GM18867 (cell line): ENCODE measurements at regions not wholly inside any gene's neighbourhood (a gene's known extent, or its start where the extent isn't known, plus 50 kb on each side); places are given as distances from the start of the nearest gene placed in this dataset.

Experiments
- ATAC-seq: cut with Tn5 transposase; IDR thresholded peaks from one replicate; pipeline ENCODE4 v1.9.1; 2021; ENCODE audit warnings: mild to moderate bottlenecking, moderate library complexity; ENCODE audit not compliant: unreplicated experiment

DNA sequence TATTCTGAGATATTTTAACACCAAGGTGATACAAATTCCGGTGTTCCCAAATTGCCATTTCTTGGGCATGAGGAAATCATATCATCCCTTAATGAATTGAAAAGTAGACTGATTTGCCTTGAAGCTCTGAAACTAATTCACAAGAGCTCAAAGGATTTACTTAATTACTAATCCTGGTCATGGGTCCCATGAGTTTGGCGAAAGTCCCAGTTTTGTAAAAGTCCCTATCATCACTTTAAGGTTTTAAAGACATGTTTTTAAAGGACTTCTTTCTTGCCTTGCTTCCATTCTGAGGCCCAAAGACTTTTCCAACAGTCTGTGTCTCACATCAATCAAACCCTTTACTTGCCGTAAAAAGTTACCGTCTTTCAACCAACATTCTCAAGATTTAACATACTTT lies 377.9 kb downstream of the DNAJB9 start:
- ATAC-seq = no peak

DNA sequence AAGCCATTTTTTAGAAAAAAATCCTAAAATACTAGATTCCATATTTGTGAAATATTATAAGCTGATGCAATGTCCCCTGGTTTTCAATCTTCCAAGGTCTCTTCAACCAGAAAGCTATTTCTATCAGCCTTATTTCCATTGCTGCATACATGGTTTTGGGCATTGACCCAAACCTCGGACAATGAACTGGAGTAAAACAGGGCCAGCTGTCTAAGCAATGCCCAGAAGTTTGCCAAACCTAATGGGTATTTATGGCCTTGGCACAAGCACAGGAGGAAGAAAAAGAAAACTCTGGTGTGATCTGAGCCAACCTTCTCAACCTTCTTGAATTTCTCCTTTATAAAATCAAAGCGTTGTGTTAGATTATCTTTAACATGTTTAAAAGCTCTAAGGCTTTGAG lies 402.3 kb downstream of the DNAJB9 start:
- ATAC-seq = no peak

DNA sequence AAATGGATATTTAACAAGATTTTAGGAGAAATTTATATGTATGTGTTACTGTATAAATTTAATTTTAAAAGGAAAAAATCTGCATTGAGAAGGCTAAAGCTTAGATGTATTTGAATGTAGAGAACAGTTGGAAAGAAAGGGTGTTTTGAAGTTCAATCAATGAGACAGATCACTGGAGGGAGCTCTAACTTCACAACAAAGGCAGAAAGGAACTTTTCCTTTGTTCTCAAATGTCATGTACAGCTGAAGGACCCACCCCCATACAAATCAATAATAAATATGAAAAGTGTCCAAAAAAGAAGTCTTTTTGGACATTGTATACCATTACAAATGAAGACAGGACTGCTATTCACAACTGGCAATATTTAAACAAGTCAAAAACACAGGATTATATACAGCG lies 403.4 kb downstream of the DNAJB9 start:
- ATAC-seq = no peak

DNA sequence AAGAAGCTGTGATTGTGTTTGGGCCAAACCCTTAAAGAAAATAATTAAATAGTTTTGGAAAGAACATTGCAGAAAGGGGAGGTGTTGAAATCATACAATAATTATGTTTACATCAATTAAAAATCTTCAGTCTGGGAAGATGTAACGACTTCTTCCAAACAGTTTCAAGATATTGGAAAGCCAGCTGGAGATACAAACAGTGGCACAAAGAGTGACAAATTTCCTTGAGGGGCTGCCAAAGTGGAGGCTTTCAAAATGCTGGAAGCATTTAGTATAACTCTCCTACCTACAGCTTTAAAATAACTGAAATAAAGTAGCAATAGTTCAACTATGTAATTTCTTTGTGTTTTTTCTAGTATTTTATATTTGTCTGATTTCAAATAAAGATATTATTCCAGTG lies 405.0 kb downstream of the DNAJB9 start:
- no peak for ATAC-seq

DNA sequence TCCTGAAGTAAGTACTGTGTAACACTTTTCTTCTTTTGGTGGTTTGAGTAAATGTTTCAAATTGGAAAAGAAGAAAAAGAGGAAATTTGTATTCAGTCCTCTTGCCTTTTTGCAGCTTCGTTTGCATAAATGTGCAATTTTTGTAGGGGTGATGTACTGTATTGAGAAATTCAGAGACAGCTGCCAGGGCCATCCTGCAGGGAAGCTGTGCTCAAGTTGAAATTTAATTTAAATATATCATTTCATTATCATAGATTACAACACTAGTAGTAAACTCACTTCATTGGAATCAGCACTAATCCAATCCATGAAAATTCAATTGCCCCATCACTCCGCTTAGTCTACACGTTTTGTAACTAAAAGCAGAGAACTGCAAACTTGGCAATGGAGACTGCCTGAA lies 415.4 kb downstream of the DNAJB9 start:
- no peak for ATAC-seq

DNA sequence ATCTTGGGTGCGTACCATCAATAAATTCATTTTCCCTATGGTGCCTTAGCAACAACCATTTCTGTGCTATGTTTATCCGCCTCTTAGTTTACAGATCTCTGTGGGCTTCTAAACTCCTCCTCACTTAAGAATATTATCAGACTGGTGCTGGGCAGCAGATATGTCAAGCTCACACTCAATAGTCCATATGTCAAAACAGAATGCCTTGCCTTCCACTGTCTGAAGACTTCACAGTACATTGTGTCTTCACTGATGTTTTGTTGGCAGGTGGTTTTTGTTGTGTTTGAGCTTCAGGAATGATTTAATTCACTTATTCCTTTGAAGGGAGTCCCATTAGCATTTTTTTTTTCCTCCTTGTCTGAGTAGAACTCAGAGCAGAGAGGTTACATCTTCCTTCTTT lies 419.6 kb downstream of the DNAJB9 start:
- ATAC-seq = no peak

DNA sequence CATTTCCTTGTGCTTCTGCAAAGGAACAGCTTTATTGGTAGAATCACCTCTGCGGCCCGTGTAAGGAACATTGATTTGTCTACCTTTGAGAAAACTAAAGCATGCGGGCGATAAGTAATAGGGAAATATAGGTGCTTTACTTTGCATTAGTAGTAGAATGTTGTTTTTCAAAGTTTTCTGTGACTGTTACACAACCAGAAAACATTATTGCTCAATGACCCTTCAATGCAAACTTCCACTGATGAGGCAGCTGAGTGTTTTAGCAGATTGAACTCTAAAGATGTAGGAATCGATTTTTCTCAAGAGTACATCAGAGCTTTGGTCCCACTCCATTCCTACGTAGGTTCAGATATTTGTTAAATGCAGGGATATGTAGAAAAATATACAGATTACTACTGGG lies 427.8 kb downstream of the DNAJB9 start:
- ATAC-seq = no peak

DNA sequence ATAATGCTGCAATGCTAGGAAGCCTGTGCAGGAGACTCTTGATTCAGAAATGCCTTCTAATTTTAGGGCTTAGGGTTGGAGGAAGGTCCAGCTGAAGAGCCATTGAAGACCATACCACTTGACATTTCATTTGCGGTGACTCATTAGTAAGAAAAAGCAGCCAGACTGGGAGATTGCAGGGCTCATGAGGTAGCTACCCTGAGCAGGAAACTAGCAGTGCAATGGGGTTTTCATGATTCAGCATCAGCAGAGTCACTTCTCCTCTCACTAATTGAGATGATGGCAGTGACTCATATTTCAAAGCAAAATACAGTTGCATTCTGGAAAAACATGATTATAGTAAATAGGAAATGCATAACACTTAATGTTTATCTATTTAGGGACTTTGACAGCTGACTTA lies 434.1 kb downstream of the DNAJB9 start:
- no peak for ATAC-seq

DNA sequence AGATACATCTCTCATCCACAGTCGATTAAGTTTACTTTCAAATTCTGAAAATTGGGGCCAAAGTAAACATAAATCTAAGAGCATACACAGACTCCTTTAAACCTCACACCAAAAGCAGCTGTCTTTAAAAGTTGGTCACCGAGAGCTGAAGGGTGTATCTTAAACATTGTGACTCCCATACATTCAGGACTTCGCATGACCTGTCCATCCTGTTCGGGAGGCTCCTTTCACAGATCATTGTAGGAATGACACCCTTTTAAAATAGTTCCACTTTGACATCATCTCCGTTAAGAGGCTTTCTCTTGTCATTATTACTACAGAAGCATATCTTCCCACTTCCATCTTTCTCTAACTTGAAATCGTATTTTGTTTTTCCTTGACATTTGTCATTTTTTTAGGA lies 440.0 kb downstream of the DNAJB9 start:
- no peak for ATAC-seq

DNA sequence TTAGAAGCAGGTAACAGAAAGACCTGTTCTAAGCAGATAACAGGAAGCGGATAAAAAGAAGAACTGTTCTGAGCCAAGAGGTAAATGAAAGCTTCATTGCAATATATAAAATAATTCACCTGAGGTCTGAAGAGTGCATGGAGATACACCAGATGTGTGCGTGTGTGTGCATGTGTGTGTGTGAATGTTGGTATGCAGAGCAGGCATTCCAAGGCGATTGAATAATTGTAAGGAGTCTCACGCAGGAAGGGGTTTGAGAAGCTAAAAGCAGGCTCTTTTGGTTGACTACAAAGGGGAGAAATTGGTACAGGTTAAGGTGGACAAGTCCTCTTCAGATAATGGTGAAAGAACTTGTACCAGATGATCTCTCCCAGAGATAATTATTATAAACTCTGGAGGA lies 450.6 kb downstream of the DNAJB9 start:
- no peak for ATAC-seq

DNA sequence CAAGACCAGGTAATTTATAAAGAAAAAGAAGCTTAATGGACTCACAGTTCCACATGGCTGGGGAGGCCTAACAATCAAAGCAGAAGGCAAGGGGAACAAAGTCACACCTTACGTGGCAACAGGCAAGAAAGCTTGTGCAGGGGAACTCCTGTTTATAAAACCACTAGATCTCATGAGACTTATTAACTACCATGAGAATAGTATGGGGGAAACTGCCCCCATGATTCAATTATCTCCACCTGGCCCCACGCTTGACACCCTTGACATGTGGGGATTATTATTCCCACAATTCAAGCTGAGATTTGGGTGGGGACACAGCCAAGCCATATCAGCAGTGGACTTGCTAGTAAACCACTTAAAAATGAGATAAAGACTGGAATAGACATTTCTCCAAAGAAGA lies 451.7 kb downstream of the DNAJB9 start:
- ATAC-seq = no peak

DNA sequence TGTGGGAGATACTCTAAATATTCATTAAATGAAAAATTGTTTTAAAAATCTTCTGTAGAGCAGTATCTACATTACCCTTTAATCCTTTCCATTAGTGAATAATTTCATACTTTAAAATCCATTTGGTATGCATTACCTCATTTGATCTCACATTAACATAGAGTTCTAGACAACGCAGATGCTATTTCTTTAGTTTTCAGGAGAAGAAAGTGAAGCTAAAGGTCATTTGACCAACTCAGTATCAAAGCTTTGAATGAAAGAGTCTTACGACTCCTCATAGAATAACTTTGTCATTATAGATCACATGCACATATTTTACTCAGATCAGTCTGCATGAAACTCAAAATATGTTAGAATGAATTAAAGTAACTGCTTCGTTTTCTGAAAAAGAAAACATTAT lies 460.2 kb downstream of the DNAJB9 start:
- ATAC-seq = no peak

DNA sequence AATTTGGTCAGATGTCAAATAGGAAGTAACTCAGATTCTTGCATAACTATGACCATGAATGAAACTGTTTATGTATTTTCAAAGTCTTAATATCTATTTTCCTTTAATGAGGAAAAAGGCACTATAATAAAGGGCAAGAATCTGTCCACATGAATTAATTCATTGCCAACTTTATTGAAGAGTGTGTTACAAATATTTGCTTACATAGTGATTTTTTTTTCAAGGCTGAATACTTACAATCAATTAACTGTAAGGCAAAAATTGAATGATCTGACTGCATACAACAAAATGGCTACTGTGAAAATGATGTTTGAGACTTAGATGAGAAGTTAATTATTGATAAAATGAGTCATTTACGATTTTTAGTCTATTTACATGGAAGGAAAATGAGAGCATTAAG lies 475.0 kb downstream of the DNAJB9 start:
- ATAC-seq = no peak

DNA sequence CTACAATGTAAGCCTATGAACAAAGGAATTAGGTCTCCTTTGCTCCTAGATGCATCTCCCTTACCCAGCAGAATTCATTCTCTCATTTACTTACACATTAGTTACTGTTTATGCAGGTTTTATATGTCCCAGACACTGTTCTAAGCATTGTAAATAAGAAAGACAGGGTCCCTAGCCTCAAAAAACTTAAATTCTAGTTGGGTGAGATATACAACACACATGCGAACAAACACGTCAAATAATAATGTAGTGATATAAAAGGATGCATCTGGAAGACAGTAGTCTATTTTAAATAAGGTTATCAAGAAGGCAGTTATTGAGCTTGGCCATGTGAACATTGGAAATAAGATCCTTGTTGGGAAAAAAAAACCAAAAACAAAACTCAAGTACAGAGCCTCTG lies 479.7 kb downstream of the DNAJB9 start:
- no peak for ATAC-seq

DNA sequence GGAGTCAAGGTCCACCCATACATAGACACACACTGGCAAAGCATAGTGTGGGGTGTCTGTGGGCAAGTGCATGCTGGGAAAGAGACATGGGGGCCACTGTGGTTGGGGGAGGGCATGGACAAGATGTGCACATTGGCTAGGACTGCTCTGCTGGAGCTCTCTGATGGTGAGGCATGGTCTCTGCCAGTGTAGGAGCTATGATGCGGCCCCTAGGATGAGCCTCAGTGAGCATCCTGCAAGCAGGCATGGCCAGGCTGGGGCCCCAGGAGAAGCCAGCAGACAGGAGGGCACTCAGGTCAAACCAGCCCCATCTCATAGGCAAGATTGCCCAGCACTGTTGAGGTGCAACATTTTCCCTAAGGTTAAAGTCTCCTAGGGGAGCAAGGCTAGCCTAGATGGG lies 489.4 kb downstream of the DNAJB9 start:
- ATAC-seq = no peak

DNA sequence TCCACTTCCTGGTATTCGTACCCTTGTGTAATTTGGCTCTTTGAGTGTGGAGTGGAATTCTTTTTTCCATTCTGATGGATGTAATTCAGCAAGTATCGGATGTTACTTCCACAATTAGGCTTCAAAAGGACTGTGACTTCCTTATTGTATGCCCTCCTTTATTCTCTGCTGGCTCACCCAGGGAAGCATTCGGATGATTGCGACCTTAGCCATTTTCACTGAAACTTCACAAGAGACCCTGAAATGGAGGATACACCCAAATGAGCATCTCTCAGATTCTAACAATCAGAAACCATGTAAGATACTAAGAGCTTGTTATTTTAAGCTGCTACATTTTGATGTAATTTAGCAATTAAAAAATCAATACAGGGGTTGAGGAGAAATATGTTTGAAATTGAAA lies 493.1 kb downstream of the DNAJB9 start:
- no peak for ATAC-seq

DNA sequence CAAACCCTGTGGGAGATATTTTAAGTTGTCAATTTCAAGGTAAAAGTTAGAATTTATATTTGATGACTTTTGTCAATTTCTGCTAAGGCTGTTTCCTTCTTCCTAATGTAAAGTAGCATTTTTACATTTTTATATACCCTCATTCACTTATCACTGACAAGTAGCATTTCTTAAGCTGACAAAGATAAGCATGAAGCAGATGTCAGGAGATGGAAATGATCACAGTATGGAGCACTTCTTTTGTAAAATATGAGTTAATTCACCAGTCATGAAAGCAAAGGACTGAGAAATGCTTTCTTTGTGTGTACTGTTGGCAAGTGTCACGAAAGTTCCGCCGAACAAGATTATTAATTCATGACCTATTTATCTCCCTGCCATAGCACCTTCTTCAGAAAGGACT lies 503.9 kb downstream of the DNAJB9 start:
- ATAC-seq = no peak

DNA sequence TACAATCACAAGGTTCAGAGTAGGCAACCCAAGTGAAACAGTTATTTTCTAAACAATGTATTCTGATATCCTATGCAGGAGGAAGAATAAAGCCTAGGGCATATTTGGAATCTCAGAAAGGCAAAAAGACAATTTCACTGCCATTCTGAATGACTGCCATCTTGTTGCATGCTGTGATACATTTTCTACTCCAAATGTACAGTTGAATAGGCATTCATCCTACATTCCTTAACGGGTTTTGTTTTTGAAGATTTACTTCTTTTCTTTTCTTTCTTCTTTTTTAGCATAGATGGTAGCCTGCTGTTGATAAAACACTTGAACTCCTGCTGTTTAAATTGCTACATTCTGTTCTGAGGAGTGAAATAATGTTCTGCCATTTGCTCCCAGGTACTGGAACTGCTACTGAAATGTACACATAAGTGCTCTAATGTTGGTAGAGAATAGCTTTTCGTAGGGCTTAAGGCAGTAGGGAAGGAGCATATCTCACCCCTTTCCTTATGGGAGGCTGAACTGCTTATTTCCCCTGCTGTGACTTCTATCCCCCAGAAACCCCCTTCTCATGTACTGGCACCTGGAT lies 506.8 kb downstream of the DNAJB9 start:
- no peak for ATAC-seq

DNA sequence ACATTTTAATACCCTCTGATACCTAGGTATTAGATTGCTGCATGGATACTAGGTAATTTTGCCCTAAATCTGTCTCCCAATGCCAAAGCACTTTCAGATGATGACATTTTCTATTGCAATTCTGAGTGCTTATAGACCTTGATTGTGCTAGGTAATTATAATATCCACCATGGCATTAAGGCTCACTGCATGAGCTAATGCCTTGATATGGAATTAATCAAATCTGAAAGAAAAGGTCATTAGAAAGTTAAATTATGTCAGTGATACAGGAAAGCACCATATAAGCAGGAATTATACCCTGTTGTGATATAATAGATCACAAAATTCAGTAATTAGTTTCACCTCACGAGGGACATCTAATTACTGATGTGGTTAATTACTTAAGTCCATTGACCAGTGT lies 521.4 kb downstream of the DNAJB9 start:
- no peak for ATAC-seq

DNA sequence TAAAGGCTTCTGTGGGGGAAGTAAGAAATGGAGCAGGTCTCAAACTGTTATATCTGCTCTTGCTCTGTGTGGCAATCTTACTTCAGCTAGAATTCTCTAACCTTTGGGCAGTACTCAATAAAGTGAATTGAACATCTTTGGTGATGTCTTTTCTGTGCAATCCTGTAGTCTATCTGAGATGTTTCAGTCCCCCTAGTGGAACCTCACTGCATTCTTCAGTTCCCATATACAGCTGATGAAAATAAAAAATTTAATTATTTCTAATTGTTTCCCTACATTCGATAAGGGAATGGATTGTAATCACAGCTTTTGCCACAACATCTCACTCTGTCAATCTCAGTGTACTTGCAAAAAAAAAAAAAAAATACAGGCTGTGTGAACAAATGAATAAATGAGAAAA lies 522.6 kb downstream of the DNAJB9 start:
- ATAC-seq = no peak

DNA sequence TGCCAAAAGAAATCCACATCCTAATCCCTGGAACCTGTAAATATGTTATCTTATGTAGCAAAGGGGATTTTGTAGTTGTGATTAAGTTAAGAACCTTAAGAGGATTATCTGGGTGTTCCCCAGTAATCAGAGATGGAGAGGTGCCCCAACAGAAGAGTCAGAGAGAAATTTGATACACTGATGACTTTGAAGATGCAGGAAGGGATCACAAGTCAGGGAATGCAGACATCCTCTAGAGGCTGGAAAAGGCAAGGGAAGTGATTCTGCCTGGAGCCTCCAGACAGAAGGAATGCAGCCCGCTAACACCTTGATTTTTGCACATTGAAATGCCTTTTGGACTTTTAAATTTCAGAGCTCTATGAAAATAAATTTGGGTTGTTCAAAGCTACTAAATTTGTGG lies 531.7 kb downstream of the DNAJB9 start:
- ATAC-seq = no peak

DNA sequence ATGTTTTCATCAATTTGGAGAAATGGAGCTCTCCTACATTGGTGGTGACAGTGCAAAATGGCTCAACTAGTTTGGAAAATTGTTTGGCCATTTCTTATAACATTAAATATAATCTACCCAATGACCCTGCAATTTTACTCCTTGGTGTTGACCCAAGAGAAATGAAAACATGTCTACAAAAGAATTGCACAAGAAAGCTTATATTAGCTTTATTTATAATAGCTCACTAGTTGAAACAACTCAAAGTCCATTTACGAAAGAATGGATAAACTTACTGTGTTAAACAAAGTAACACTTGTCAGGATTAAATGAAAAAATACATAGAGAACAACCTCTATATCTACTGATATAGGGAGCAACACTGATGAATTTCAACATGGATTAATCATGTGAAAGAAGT lies 539.9 kb downstream of the DNAJB9 start:
- no peak for ATAC-seq

DNA sequence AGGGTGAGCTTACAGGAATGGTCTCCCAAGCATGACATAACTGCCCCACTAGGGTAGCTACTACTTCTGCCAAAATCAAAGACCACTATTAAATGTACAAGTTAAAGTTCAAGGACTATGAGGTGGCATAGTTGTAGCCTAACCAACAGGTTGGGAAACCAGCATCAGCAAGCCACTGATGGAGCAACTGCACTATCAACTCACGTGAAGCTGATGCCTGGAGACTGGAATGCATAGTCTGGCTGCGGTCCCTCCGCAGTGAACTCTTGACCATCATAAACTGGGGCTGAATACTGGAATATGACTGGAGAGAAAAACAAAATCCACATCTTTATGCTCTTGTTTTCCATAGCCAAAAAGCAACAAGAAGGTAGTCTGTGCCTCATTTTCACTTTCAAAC lies 541.4 kb downstream of the DNAJB9 start:
- no peak for ATAC-seq
